K562 (cell line): ENCODE measurements at regions not wholly inside any gene's neighbourhood (a gene's known extent, or its start where the extent isn't known, plus 50 kb on each side); places are given as distances from the start of the nearest gene placed in this dataset.

Source experiments
- CBX8 ChIP-seq: fragments of 200-600 bp; sonication (generic); IDR thresholded peaks from 2 replicates; pipeline ENCODE4 v1.6.1; 2012; ENCODE audit warnings: borderline replicate concordance, mixed run types, low read depth, mild to moderate bottlenecking, moderate library complexity, mixed read lengths, low read length, control low read depth, inconsistent platforms; ENCODE audit not compliant: poor library complexity, severe bottlenecking; ENCODE audit errors: extremely low read depth
- POLR2AphosphoS5 ChIP-seq: IDR thresholded peaks from 2 replicates; pipeline ENCODE4 v1.6.1; 2011; ENCODE audit warnings: mild to moderate bottlenecking, low read depth, low read length, moderate library complexity; ENCODE audit not compliant: control insufficient read depth, insufficient read depth
- RBM15 ChIP-seq: fragments of 200-400 bp; formaldehyde crosslinking; IDR thresholded peaks from 2 replicates; pipeline ENCODE4 v1.6.1; 2018; ENCODE audit warnings: mild to moderate bottlenecking, low read length, moderate library complexity; ENCODE audit not compliant: insufficient read depth
- RBM17 ChIP-seq: fragments of 200-400 bp; formaldehyde crosslinking; IDR thresholded peaks from 2 replicates; pipeline ENCODE4 v1.6.1; 2017; ENCODE audit warnings: low read depth, mild to moderate bottlenecking, low read length, borderline replicate concordance
- RCOR1 ChIP-seq, 2 experiments: IDR thresholded peaks; 2 replicates each; pipeline ENCODE4 v1.6.1; 2012; ENCODE audit warnings: low read depth in 2 of 2, low read length in 2 of 2, borderline replicate concordance in 1 of 2, improper control_type of control experiment in 1 of 2
- SREBF2 ChIP-seq: sonication (generic); formaldehyde crosslinking; IDR thresholded peaks from 2 replicates; pipeline ENCODE4 v1.4.0; 2020; ENCODE audit warnings: mild to moderate bottlenecking, missing genetic modification reagents
- TBP ChIP-seq: optimal IDR thresholded peaks from 2 replicates; pipeline ENCODE3; 2011; ENCODE audit warnings: low read depth, low read length, improper control_type of control experiment
- TEAD2 ChIP-seq: fragments of 450-650 bp; IDR thresholded peaks from 2 replicates; pipeline ENCODE4 v1.6.1; 2016; ENCODE audit warnings: missing genetic modification characterization, control low read depth, missing compliant biosample characterization
- TEAD4 ChIP-seq, 2 experiments: sonication (generic) in 1 of 2; formaldehyde crosslinking in 1 of 2; IDR thresholded peaks; 2 replicates each; pipeline versions ENCODE4 v1.6.1 to v1.8.0; 2012 to 2022; ENCODE audit warnings: borderline replicate concordance in 1 of 2, inconsistent platforms in 1 of 2, low read length in 1 of 2, mild to moderate bottlenecking in 1 of 2, missing genetic modification reagents in 1 of 2
- ZNF253 ChIP-seq: fragments of 250-450 bp; sonication (Bioruptor Pico); conservative IDR thresholded peaks from 2 replicates; pipeline ENCODE4 v1.6.1; 2021; ENCODE audit warnings: mild to moderate bottlenecking
- TF ChIP-seq, protein P1 (sequence below), 2 experiments: fragments of 450-650 bp; formaldehyde crosslinking in 1 of 2; IDR thresholded peaks; 2 replicates each; pipeline versions ENCODE4 v1.4.0 to v1.6.1; 2014 to 2020; ENCODE audit warnings: mild to moderate bottlenecking in 2 of 2, borderline replicate concordance in 1 of 2, low read depth in 1 of 2
- TF ChIP-seq, protein P2 (sequence below): sonication (generic); formaldehyde crosslinking; IDR thresholded peaks from 2 replicates; pipeline ENCODE4 v1.9.0; 2022; ENCODE audit warnings: mild to moderate bottlenecking, missing genetic modification reagents
- TF ChIP-seq, protein P3 (sequence below), 3 experiments: IDR thresholded peaks in 2 of 3; conservative IDR thresholded peaks in 1 of 3; 2 replicates each; pipeline ENCODE4 v1.5.1; 2011 to 2012; ENCODE audit warnings: low read length in 3 of 3, mild to moderate bottlenecking in 3 of 3, control low read depth in 2 of 3, improper control_type of control experiment in 1 of 3, inconsistent platforms in 1 of 3, low read depth in 1 of 3, mixed read lengths in 1 of 3, moderate library complexity in 1 of 3; ENCODE audit not compliant: insufficient read depth in 2 of 3

DNA sequence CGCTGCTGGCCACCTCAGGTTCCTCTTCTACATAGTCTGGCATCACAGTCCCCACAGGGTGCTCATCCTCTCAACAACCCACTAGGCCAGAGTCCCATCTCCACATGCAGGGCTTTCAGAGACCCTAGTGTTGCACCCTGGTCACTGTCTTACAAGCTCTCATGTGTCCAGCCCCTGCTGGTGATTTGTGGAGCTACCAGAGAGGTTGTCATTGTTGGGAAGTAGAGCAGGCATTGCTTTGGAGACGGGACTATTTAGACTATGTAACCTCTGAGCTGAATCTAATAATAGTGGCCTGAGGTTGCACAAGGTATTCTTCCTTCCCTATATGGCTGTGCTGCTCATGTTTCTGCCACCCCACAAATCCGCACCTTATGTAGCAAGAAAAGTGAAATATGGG lies 135.3 kb upstream of the VWC2 start:
- TF ChIP-seq TEAD2 (tag) (no peak), POLR2AphosphoS5 (no peak), SREBF2 (CRISPR knock-in tag) (no peak), RBM17 (no peak), TEAD4 (IDR thresholded peaks at IDR 0.05; ENCODE audit: low read length) (no peak), TEAD4 (CRISPR knock-in tag; IDR thresholded peaks at IDR 0.05; ENCODE audit: borderline replicate concordance) (no peak), RCOR1 (IDR thresholded peaks at IDR 0.05; ENCODE audit: borderline replicate concordance in 1 of 2, low read depth in 2 of 2, low read length in 2 of 2) (no peak), ZNF253 (no peak), TBP (no peak), RBM15 (no peak), CBX8 (no peak)
- TF ChIP-seq, protein P1, sequence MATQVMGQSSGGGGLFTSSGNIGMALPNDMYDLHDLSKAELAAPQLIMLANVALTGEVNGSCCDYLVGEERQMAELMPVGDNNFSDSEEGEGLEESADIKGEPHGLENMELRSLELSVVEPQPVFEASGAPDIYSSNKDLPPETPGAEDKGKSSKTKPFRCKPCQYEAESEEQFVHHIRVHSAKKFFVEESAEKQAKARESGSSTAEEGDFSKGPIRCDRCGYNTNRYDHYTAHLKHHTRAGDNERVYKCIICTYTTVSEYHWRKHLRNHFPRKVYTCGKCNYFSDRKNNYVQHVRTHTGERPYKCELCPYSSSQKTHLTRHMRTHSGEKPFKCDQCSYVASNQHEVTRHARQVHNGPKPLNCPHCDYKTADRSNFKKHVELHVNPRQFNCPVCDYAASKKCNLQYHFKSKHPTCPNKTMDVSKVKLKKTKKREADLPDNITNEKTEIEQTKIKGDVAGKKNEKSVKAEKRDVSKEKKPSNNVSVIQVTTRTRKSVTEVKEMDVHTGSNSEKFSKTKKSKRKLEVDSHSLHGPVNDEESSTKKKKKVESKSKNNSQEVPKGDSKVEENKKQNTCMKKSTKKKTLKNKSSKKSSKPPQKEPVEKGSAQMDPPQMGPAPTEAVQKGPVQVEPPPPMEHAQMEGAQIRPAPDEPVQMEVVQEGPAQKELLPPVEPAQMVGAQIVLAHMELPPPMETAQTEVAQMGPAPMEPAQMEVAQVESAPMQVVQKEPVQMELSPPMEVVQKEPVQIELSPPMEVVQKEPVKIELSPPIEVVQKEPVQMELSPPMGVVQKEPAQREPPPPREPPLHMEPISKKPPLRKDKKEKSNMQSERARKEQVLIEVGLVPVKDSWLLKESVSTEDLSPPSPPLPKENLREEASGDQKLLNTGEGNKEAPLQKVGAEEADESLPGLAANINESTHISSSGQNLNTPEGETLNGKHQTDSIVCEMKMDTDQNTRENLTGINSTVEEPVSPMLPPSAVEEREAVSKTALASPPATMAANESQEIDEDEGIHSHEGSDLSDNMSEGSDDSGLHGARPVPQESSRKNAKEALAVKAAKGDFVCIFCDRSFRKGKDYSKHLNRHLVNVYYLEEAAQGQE (IDR thresholded peaks at IDR 0.05; ENCODE audit: borderline replicate concordance): no peak
- TF ChIP-seq, protein P1 (CRISPR knock-in tag; IDR thresholded peaks at IDR 0.05; ENCODE audit: low read depth): no peak
- TF ChIP-seq, protein P2, sequence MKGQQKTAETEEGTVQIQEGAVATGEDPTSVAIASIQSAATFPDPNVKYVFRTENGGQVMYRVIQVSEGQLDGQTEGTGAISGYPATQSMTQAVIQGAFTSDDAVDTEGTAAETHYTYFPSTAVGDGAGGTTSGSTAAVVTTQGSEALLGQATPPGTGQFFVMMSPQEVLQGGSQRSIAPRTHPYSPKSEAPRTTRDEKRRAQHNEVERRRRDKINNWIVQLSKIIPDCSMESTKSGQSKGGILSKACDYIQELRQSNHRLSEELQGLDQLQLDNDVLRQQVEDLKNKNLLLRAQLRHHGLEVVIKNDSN (CRISPR knock-in tag): no peak
- TF ChIP-seq, protein P3, sequence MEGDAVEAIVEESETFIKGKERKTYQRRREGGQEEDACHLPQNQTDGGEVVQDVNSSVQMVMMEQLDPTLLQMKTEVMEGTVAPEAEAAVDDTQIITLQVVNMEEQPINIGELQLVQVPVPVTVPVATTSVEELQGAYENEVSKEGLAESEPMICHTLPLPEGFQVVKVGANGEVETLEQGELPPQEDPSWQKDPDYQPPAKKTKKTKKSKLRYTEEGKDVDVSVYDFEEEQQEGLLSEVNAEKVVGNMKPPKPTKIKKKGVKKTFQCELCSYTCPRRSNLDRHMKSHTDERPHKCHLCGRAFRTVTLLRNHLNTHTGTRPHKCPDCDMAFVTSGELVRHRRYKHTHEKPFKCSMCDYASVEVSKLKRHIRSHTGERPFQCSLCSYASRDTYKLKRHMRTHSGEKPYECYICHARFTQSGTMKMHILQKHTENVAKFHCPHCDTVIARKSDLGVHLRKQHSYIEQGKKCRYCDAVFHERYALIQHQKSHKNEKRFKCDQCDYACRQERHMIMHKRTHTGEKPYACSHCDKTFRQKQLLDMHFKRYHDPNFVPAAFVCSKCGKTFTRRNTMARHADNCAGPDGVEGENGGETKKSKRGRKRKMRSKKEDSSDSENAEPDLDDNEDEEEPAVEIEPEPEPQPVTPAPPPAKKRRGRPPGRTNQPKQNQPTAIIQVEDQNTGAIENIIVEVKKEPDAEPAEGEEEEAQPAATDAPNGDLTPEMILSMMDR (IDR thresholded peaks at IDR 0.05 in 2 of 3, conservative IDR thresholded peaks at IDR 0.05 in 1 of 3; ENCODE audit: insufficient read depth in 2 of 3, low read depth in 1 of 3, low read length in 3 of 3): no peak
